CD4-positive, alpha-beta T cell treated with Interleukin-4 for 1 hour (primary cell): ENCODE measurements at regions not wholly inside any gene's neighbourhood (a gene's known extent, or its start where the extent isn't known, plus 50 kb on each side); places are given as distances from the start of the nearest gene placed in this dataset.
A peak's percentile ranks its signal among the peaks of the same experiment; 100 is the strongest.

Source experiments
- DNase-seq, 2 donors: peaks; one replicate each; pipeline ENCODE4 v3.0.0-alpha.2; 2020 to 2022

DNA sequence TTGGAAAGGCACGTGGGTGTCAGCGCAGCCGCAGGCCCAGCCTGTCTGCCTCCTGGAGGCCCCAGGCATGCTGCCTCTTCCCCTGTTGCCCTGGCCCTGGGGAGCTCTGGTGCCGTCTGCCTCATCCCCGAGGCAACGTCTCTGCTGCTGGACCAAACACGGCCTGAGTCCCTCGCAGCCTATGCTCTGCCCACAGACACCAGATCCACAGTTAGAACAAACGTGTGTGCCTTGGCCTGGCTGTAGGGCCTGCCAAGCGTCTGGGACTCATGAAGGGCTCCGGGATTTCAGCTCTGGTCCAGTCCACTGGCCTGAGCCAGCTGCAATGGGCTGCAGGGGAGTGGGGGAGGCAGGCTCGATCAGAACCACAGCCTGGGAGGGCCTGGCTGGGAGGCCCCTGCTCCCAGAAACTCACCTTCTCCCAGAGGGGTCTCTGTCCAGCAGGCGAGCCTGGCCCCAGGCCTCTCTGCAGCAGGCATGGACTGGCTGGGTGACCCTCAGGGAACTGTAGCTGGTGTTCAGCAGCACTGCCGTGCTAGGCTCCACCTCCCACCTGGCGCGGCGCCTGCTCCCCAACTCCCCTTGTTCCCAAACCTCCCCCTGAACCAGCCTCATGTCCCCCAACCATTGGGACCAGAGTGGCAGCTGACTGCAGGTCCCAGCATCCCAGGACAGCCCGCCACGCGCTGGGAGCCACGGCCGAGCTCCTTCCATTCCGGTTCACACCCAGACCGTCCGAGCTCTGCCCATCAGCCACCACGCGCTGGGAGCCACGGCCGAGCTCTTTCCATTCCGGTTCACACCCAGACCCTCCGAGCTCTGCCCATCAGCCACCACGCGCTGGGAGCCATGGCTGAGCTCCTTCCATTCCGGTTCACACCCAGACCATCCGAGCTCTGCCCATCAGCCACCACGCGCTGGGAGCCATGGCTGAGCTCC lies 197.0 kb downstream of the DLL1 start:
- DNase-seq: peak in 1 of 2 donors; percentile 8

DNA sequence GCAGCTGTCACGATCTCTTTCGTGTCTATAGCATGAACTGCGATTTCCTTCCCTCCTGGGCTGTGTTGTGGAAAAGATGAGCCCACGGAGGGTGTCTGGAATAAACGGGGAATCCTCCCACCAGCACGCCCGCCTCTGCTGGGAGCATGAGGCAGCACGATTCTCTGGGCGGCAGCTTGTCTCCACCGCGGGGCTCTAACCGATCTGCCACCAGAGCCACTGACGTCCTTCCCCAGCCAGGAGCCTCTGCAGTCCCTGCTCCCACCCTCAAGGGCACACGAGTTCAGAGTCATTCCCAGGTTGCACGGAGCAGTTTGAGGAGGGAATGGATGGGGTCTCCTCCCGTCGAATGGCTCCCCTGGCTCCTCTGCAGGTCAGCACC lies 197.6 kb downstream of the DLL1 start:
- DNase-seq: no peak

DNA sequence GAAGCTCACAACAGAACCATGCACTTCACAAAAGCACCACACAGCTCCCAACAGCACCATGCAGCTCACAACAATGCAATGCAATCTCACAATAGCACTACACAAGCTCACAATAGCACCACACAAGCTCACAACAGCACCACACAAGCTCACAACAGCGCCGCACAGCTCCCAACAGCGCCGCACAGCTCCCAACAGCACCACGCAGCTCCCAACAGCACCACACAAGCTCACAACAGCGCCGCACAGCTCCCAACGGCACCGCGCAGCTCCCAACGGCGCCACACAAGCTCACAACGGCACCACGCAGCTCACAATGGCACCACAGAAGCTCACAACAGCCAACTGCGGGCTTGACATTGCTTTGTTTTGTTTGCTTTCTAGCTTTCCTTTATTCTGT lies 198.1 kb downstream of the DLL1 start:
- no peak for DNase-seq

DNA sequence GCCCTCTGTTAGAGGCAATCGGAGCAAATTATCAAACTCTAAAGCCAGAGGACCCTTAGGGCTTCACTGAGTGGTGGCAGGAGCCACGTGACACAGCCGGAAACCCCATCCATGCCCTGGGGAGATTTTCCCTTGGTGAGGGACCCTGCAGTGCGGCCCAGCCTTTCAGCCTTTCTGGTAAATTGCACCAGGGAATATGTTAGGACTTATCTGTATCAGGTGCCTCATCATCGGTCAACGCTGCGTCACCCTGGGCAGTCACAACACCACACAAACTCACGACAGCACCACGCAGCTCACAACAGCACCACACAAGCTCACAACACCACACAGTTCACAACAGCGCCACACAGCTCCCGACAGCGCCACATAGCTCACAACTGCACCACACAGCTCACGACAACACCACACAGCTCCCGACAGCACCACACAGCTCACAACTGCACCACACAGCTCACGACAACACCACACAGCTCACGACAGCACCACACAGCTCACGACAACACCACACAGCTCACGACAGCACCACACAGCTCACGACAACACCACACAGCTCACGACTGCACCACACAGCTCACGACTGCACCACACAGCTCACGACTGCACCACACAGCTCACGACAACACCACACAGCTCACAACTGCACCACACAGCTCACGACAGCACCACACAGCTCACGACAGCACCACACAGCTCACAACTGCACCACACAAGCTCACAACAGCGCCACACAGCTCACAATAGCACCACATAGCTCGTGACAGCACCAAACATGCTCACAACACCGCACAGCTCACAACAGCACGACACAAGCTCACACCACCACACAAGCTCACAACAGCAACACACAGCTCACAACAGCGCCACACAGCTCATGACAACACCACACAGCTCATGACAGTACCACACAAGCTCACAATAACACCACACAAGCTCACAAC lies 199.0 kb downstream of the DLL1 start:
- peak in 1 of 2 donors; percentile 4 for DNase-seq

DNA sequence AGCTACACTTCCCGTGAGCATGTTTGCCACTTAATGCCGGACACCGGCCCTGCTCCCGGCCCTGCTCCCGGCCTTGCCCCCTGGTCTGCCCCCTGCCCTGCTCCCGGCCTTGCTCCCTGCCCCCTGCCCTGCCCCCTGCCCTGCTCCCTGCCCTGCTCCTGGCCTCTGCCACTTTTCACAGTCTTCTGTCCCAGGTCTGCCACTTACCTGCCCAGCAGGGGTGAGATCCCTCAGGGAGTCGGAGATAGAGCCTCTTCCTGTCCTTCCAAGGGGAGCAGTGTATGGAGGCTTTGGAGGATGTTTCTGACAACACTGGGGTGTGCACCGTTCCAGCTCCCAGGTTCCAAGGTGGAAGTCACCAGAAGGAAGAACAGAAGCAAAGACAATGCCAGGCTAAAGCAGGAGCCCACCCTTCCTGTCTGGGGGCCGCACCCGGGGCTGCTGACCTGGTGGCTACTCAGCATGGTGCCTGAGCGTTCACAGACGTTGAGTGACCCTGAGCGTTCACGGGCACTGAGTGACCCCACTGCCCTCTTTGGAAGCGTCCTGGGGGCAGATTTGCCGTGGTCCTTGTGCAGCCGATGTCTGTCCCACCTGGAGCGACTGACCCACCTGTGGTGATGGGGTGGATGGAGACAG lies 199.8 kb downstream of the DLL1 start:
- peak in 1 of 2 donors; percentile 8 for DNase-seq

DNA sequence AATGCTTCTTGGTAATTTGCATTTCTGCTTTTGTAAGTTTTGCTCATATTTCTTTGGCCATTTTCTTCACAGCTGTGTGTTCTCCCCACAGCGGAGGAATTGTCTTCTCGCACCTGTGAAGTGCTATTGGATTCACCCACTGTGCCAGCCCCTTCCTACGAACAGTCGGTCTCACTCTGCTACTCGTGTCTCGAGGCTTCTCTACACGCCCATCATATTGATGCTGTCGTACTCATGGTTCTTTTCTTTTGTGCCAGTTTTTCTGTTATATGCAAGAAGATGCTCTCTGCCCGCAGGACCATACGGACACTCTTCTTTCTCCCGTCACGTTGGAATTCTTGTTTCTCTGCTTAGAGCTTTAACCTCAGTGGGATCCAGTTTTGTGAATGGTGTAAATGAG lies 200.3 kb downstream of the DLL1 start:
- DNase-seq: peak in 1 of 2 donors; percentile 3

DNA sequence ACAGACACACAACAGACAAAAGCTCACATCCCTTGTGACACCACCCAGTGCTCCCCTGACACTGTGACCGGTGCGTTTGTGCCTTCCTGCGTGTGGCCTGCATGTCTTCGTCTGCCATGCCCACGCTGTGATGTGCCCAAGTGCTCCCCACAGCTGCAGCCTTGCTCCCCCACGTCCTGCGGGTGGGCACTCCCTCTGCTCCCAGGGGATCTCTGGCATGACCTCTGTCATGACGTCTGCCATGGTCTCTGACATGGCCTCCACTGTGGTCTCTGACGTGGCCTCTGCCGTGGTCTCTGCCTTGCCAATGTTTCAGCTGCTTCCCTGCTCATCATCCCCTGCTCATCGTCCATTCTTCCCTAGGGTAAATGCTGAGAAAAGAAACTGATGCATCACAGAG lies 200.9 kb downstream of the DLL1 start:
- peak in 1 of 2 donors; percentile 16 for DNase-seq

DNA sequence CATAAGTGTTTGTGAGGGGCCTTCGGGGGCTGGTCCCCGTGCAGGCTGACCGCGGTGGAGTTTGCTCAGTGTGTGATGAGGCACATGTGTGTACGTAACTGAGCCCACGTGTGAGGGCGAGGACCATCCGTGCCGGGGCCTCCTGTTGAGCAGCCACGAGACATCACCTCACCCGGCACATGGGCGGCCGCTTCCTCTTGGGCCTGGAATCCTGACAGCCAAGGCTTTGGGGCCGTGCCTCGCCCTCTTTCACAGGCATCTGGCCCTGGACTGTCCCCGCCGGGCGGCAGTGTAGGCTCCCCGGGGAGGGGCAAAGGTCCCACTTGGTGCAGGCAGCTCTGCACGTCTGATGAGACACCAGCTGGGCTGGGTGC lies 202.3 kb downstream of the DLL1 start:
- DNase-seq: peak; percentile 19 to 23

DNA sequence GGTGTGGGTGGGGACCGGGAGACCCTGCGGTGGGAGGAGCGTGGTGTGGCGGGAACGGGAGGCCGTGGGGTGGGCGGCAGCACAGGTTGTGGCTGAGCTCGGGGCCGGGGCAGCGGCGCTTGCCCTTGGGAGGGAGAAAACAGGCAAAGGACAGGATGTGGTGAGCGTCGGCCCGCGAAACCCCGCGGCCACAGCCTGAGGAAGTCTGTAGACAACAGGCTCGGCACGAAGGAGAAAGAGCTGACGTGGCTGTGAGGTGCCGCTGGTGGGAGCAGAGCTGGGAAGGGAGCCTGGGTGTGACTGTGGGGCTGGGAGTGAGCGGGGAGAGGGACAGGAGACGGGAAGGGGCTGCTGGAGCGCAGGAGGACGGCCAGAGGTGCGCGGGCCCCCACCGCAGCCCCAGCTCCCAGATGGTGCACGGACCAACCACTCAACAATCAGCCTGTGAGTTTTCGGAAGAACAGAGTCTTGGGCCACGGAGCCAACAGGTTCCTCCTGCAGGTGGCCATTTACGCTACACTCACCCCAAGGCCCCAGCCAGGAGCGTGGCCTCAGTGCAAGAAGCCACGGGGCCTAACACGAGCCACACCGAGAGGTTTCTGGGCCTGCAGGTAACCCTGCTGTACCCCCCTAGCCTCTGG lies 202.8 kb downstream of the DLL1 start:
- peak; percentile 59 to 62 for DNase-seq

DNA sequence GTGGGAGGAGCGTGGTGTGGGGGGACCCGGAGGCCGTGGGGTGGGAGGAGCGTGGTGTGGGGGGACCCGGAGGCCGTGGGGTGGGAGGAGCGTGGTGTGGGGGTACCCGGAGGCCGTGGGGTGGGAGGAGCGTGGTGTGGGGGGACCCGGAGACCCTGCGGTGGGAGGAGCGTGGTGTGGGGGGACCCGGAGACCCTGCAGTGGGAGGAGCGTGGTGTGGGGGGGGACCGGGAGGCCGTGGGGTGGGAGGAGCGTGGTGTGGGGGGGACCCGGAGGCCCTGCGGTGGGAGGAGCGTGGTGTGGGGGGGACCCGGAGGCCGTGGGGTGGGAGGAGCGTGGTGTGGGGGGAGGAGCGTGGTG lies 203.5 kb downstream of the DLL1 start:
- peak; percentile 24 to 43 for DNase-seq

DNA sequence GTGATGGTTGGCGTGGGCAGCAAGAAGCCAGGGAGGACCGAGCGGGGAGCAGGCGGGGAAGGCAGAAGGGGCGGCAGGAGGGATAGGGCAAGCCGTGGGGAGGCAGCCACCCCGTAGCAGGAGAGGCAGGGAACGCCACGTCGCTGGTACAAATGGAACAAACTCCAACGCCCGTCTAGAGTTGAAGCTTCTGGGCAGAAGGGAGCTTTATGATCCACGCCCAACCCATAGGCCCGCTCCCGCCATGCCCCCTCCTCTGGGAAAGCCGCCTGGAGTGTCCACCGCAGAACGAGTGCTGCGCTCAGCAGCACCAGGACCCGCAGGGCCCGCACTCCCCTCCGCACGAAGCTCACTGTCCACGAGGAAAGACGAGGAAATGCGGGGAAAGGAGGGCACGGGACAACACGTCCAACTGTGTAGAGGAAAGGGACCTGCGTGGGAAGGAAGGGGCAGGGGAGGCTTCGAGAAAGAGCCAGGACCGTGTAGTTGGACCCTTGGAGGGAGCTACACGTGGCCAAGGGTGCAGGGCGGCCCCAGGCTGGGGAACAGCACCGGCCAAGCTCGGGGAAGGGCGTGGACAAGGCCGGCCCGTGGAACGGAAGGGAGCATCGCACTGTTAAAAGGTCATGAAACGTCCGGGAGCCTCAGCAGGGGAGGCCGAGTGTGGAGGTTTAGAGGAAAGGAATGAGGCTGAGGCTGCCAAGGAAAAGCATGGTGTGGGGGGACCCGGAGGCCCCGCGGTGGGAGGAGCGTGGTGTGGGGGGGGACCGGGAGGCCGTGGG lies 204.0 kb downstream of the DLL1 start:
- peak; percentile 8 to 29 for DNase-seq

DNA sequence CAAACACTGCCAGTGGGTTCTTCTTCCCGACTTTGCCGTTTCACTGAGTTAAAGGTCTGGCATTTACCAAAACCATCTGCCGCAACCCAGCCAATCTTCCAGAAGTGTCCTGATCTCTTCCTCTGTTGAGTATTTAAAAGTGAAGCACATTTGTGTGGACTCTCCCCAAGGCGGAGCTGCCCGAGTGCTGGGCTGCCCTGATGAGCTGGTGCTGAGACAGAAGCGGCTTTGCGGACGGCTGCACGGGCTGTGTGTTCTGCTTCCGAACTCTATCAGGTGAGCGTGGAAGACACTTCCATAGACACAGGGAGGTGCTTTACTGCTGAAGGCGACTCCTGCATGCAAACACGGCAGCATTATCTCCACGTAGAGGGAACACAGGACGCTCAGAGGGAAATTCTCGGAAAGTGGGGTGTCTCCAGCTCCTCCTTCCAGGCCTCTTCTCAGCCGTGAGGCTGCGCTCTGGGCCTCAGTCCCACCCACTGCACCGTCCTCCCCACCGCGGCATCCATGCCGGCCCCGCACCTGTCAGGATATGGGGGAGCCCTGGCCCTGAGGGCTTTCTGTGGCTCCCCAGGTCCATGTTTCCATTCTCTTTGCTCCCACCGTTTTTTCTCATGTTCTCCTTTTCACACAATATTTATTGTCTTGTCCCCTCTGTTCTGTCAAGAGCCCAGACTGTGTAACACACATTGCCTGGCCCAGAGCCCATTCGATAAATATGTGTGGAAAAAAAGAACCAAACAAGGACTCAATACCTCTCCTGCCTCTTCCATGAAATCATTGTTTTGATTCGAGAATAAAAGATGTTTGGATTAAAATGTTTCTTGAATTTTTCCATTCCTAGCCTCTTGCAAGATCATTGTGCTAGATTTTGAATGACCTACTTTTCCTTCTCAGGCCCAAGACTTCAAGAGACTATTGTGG lies 205.1 kb downstream of the DLL1 start:
- DNase-seq: peak in 1 of 2 donors; percentile 7

DNA sequence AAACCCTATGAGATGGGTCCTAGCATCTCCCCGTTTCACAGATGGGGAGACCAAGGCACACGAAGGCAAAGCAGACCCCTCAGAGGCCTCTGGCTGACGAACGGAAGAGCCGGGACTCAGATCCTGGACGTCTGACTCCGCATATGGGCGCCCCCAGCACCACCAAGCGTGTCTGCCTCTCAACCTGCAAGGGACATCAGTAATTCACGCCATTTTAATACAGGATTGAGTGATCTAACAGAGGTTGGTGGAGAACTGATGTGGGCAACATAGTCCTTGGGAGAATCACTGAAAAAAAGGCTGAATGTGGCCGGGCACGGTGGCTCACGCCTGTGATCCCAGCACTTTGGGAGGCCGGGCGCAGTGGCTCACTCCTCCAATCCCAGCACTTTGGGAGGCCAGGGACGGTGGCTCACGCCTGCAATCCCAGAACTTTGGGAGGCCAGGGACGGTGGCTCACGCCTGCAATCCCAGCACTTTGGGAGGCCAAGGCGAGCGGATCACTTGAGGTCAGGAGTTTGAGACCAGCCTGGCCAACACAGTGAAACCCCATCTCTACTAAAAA lies 206.6 kb downstream of the DLL1 start:
- DNase-seq: peak in 1 of 2 donors; percentile 8

DNA sequence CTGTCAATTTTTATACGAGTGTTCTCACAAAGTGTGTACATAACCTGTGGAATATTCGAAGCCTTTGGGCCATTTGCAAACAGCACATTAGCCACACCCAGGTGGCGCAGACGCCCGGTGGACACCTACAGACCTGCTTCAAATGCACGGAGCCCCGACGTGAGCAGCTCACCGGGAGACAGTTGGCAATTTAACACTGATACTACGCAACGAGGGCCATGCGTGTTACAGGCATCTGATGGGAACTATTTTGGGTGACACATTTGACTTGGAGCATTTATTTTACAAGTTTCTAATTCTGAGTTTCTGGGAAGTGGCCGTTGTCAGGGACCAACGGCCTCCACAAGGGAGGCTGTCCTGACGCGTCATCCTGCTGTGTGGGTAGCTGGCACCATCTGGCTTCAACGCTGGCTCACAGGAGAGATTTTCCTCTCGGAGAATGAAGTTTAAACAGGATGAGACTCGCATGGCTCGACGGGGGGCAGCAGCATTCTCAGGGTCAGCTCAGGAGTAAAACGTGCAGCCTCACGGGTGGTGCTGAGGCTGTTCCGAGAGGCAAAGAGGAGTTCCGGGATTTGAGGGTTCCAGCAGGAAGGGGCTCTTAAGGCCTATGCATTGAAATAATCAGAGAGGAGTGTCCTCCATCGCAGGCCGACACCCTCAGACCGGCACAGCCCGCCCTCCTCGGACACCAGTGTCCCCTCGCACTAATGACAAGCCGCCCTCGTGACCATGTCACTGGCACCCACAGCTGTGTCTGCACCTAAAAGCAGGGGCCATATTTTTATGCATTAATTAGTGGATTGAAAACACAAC lies 207.4 kb downstream of the DLL1 start:
- peak in 1 of 2 donors; percentile 10 for DNase-seq

DNA sequence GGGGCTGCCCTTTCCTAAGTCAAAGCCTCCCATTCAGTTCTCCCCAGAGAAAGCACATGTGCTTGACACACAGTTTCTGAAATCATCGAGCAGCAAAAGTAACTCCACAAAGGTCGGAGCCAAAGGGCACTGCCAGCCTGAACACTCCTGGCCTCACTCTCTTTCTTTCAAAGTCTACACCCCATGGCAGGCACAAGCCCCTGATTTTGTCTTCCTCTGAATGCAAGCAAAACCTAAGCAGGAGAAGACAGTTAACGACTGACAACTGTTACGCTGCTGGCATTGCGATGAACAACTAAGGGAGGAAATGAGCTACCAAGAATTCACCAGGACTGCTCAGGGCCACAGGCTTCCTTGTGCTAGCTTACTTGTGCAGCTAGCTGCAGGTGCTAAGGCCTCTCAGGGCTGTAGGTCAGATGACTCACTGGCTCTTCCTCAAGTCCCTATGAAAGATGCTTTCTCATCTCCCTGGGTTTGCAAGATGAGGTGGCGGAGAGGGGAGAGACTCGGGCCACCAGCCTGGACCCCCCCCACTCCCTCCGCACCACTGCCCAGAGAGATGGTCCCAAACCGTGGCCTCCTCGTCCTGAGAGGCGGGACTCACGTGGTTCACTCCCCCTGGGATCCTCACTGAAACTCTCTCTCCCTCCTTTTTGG lies 208.2 kb downstream of the DLL1 start:
- DNase-seq: peak in 1 of 2 donors; percentile 9

DNA sequence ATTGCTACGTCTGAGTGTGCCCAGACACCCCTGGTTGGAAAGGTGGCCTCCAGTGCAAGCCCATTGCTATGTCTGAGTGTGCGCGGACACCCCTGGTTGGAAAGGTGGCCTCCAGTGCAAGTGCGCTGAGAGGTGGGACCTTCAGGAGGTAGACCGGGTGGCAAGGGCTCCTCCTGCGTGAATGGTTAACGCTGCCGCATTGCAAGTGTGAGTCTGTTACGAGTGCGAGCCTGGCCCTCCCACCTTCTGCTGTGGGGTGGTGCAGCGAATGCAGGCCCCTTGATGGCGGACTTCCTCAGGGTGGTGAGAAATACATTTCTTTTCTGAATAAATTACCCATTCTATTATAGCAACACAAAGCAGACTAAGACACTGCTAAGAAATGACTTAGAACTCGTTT lies 208.8 kb downstream of the DLL1 start:
- peak in 1 of 2 donors; percentile 3 for DNase-seq

DNA sequence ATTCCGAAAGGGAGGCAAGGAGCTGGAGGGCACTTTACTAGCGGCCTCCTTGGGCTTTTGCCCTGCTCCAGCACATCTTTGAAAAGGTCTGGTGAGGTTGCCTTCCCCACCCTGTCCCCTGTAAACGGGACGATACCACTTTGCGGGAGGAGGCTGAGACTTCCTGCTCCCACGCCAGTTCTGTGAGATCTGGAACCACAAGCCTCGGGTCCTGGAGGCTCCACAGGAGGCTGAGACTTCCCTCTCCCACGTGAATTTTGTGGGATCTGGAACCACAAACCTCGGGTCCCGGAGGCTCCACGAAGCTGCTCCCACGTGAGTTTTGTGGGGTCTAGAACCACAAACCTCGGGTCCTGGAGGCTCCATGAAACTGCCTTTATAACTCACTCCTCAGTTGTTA lies 209.3 kb downstream of the DLL1 start:
- peak in 1 of 2 donors; percentile 6 for DNase-seq

DNA sequence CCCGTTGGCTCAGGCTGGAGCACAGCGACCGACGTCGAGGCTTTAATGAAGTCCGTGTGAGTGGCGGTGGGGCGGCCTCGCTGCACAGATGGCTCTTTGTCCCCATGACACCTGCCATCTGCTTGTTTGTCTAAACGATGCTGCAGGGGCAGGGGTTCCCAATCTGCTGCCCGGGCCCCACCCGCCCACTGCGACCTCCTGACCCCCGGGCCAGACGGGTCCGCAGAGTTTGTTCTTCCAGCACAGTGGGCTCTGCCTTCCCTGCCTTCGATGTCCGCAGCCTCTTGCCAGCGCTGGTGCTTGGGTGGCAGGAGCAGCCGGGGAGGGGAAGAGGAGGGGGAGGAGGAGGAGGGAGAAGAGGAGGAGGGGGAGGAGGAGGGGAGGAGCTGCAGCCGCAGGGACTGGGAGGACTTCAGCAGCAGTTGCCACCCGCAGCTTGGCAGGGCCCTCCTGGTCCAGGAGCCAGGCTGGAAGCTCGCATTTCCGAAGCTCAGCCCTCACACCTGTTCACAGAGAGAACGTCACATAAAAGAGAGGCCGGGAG lies 210.0 kb downstream of the DLL1 start:
- peak in 1 of 2 donors; percentile 10 for DNase-seq
